WI38 (cell line): ENCODE measurements at regions not wholly inside any gene's neighbourhood (a gene's known extent, or its start where the extent isn't known, plus 50 kb on each side); places are given as distances from the start of the nearest gene placed in this dataset.

Experiments used
- H3K4me3 ChIP-seq: 2 replicates; pipeline ENCODE4 v1.5.1; 2011; ENCODE audit warnings: low read depth, mild to moderate bottlenecking, control low read depth, low read length
- CTCF ChIP-seq: IDR thresholded peaks from 2 replicates; pipeline ENCODE4 v1.5.1; 2012; ENCODE audit warnings: low read depth, mild to moderate bottlenecking, control low read depth, low read length

- TF ChIP-seq CTCF, result no peak
- no peak overlapping the region for H3K4me3 ChIP-seq
These were observed 276.5 kb upstream of the SMARCA2 start for GRCh38 chr9:1738511-1739100.

GRCh38 chr9:1743121-1743960 is 271.8 kb upstream of the SMARCA2 start:
- H3K4me3 ChIP-seq, result no peak overlapping the region
- no peak for TF ChIP-seq CTCF

GRCh38 chr9:1745980-1746379 is 269.2 kb upstream of the SMARCA2 start:
- no peak for TF ChIP-seq CTCF
- no peak overlapping the region for H3K4me3 ChIP-seq

GRCh38 chr9:1747417-1747967 is 267.7 kb upstream of the SMARCA2 start:
- TF ChIP-seq CTCF, result no peak
- H3K4me3 ChIP-seq, result no peak overlapping the region

GRCh38 chr9:1748407-1748806 is 266.7 kb upstream of the SMARCA2 start:
- H3K4me3 ChIP-seq, result no peak overlapping the region
- no peak for TF ChIP-seq CTCF

GRCh38 chr9:1757186-1757585 is 258.0 kb upstream of the SMARCA2 start:
- no peak overlapping the region for H3K4me3 ChIP-seq
- TF ChIP-seq CTCF, result no peak

- no peak overlapping the region for H3K4me3 ChIP-seq
- TF ChIP-seq CTCF, result no peak
These were observed 256.1 kb upstream of the SMARCA2 start for GRCh38 chr9:1759009-1759408.
